ENCODE measurements at regions not wholly inside any gene's neighbourhood (a gene's known extent, or its start where the extent isn't known, plus 50 kb on each side); places are given as distances from the start of the nearest gene placed in this dataset.

GRCh38 chr4:72677265-72677664, 108.2 kb upstream of the ADAMTS3 start:
- no peak for TF ChIP-seq CTCF (IDR thresholded peaks at IDR 0.05; ENCODE audit: poor library complexity, severe bottlenecking)
- H3K36me3 ChIP-seq (ENCODE audit: low read depth) = no peaks in the 10 kb centered on the region
- H3K27ac ChIP-seq (ENCODE audit: poor library complexity, severe bottlenecking) = no peak overlapping the region
- ATAC-seq (ENCODE audit: low read depth) (no peak), DNase-seq (ENCODE audit: low spot score) (no peak)
- H3K4me1 ChIP-seq (ENCODE audit: insufficient read depth, poor library complexity, severe bottlenecking) = no peaks in the 10 kb centered on the region
- H3K27me3 ChIP-seq (ENCODE audit: insufficient read depth, poor library complexity, severe bottlenecking) = peaks cover 9% of the 10 kb centered on the region
- no peak overlapping the region for H3K4me3 ChIP-seq (ENCODE audit: severe bottlenecking)
- H3K9me3 ChIP-seq (ENCODE audit: severe bottlenecking) = no peaks in the 10 kb centered on the region

- no peaks in the 10 kb centered on the region for H3K9me3 ChIP-seq (ENCODE audit: severe bottlenecking)
- no peak for TF ChIP-seq CTCF (IDR thresholded peaks at IDR 0.05; ENCODE audit: poor library complexity, severe bottlenecking)
- peaks cover 18% of the 10 kb centered on the region for H3K27me3 ChIP-seq (ENCODE audit: insufficient read depth, poor library complexity, severe bottlenecking)
- H3K4me3 ChIP-seq (ENCODE audit: severe bottlenecking) = no peak overlapping the region
- H3K4me1 ChIP-seq (ENCODE audit: insufficient read depth, poor library complexity, severe bottlenecking) = no peaks in the 10 kb centered on the region
- no peak for DNase-seq (ENCODE audit: low spot score)
- H3K36me3 ChIP-seq (ENCODE audit: low read depth) = no peaks in the 10 kb centered on the region
- ATAC-seq (ENCODE audit: low read depth) = no peak
- no peak overlapping the region for H3K27ac ChIP-seq (ENCODE audit: poor library complexity, severe bottlenecking)
Observed at GRCh38 chr4:72671980-72672379, 103.0 kb upstream of the ADAMTS3 start.

- DNase-seq (ENCODE audit: low spot score) (no peak), ATAC-seq (ENCODE audit: low read depth) (no peak)
- no peak overlapping the region for H3K4me3 ChIP-seq (ENCODE audit: severe bottlenecking)
- H3K4me1 ChIP-seq (ENCODE audit: insufficient read depth, poor library complexity, severe bottlenecking) = no peaks in the 10 kb centered on the region
- H3K27me3 ChIP-seq (ENCODE audit: insufficient read depth, poor library complexity, severe bottlenecking) = peaks cover 18% of the 10 kb centered on the region
- H3K36me3 ChIP-seq (ENCODE audit: low read depth) = no peaks in the 10 kb centered on the region
- TF ChIP-seq CTCF (IDR thresholded peaks at IDR 0.05; ENCODE audit: poor library complexity, severe bottlenecking) = no peak
- H3K27ac ChIP-seq (ENCODE audit: poor library complexity, severe bottlenecking) = no peak overlapping the region
- H3K9me3 ChIP-seq (ENCODE audit: severe bottlenecking) = no peaks in the 10 kb centered on the region
Observed at GRCh38 chr4:72670521-72670920, 101.5 kb upstream of the ADAMTS3 start.

GRCh38 chr4:72666910-72667309, 97.9 kb upstream of the ADAMTS3 start:
- DNase-seq (ENCODE audit: low spot score) (no peak), ATAC-seq (ENCODE audit: low read depth) (no peak)
- Histone ChIP-seq H3K4me3 (ENCODE audit: severe bottlenecking) (no peak overlapping the region), H3K27me3 (ENCODE audit: insufficient read depth, poor library complexity, severe bottlenecking) (peaks cover 12% of the 10 kb centered on the region), H3K4me1 (ENCODE audit: insufficient read depth, poor library complexity, severe bottlenecking) (no peaks in the 10 kb centered on the region), H3K27ac (ENCODE audit: poor library complexity, severe bottlenecking) (no peak overlapping the region), H3K9me3 (ENCODE audit: severe bottlenecking) (no peaks in the 10 kb centered on the region), H3K36me3 (ENCODE audit: low read depth) (no peaks in the 10 kb centered on the region)
- TF ChIP-seq CTCF (IDR thresholded peaks at IDR 0.05; ENCODE audit: poor library complexity, severe bottlenecking) = no peak

- H3K4me1 ChIP-seq (ENCODE audit: insufficient read depth, poor library complexity, severe bottlenecking) = no peaks in the 10 kb centered on the region
Observed at GRCh38 chr4:72665171-72665968, 96.3 kb upstream of the ADAMTS3 start.

More at GRCh38 chr4:72665171-72665968, 96.3 kb upstream of the ADAMTS3 start:
- Histone ChIP-seq H3K27ac (ENCODE audit: poor library complexity, severe bottlenecking) (no peak overlapping the region), H3K27me3 (ENCODE audit: insufficient read depth, poor library complexity, severe bottlenecking) (peaks cover 12% of the 10 kb centered on the region), H3K4me3 (ENCODE audit: severe bottlenecking) (no peak overlapping the region), H3K9me3 (ENCODE audit: severe bottlenecking) (no peaks in the 10 kb centered on the region), H3K36me3 (ENCODE audit: low read depth) (no peaks in the 10 kb centered on the region)
- no peak for ATAC-seq (ENCODE audit: low read depth)
- no peak for TF ChIP-seq CTCF (IDR thresholded peaks at IDR 0.05; ENCODE audit: poor library complexity, severe bottlenecking)
- no peak for DNase-seq (ENCODE audit: low spot score)
